Gastrocnemius medialis (tissue), 4 donors: ENCODE measurements at regions not wholly inside any gene's neighbourhood (a gene's known extent, or its start where the extent isn't known, plus 50 kb on each side); places are given as distances from the start of the nearest gene placed in this dataset.

Source experiments
- ATAC-seq, 2 donors: fragments of 150-250 bp; one replicate each; pipeline ENCODE4 v1.9.1; 2016
- DNase-seq, 2 donors: peaks; one replicate each; pipeline ENCODE4 v3.0.0-alpha.2; 2019
- H3K27ac ChIP-seq, 4 donors: fragments of 200-600 bp; sonication (generic); 1 replicate in 1 of 4; 2 replicates in 3 of 4; pipeline ENCODE4 v1.5.1; 2016 to 2018; ENCODE audit warnings: mild to moderate bottlenecking in 2 of 4, moderate library complexity in 1 of 4
- H3K27me3 ChIP-seq, 3 donors: fragments of 200-600 bp; sonication (generic) in 2 of 3; 1 replicate in 1 of 3; 2 replicates in 2 of 3; pipeline versions ENCODE4 v1.5.1 to v1.6.0; 2016 to 2019; ENCODE audit warnings: mild to moderate bottlenecking in 1 of 3, moderate library complexity in 1 of 3
- H3K36me3 ChIP-seq, 2 donors: fragments of 200-600 bp; sonication (generic) in 1 of 2; one replicate each; pipeline ENCODE4 v1.5.1; 2017 to 2018
- H3K4me1 ChIP-seq, 2 donors: fragments of 200-600 bp; sonication (generic) in 1 of 2; one replicate each; pipeline ENCODE4 v1.5.1; 2016 to 2017; ENCODE audit warnings: mild to moderate bottlenecking in 2 of 2
- H3K4me3 ChIP-seq, 4 donors: fragments of 200-600 bp; sonication (generic) in 3 of 4; 1 replicate in 1 of 4; 2 replicates in 3 of 4; pipeline ENCODE4 v1.5.1; 2016 to 2019; ENCODE audit warnings: mild to moderate bottlenecking in 2 of 4
- H3K9me3 ChIP-seq, 3 donors: fragments of 200-600 bp; sonication (generic) in 2 of 3; 1 replicate in 1 of 3; 2 replicates in 2 of 3; pipeline ENCODE4 v1.5.1; 2016 to 2019
- CTCF ChIP-seq, 5 experiments: fragments of 450-650 bp in 3 of 5; fragments of 200-600 bp in 2 of 5; sonication (generic) in 2 of 5; IDR thresholded peaks in 4 of 5; conservative IDR thresholded peaks in 1 of 5; 1 replicate in 4 of 5; 2 replicates in 1 of 5; pipeline ENCODE4 v1.5.1; 2016 to 2019; ENCODE audit warnings: antibody characterized with exemption in 5 of 5, mild to moderate bottlenecking in 3 of 5, moderate library complexity in 3 of 5
- POLR2A ChIP-seq, 2 donors: fragments of 450-650 bp; IDR thresholded peaks; one replicate each; pipeline ENCODE4 v1.6.1; 2017; ENCODE audit warnings: antibody characterized with exemption in 2 of 2, mild to moderate bottlenecking in 2 of 2, moderate library complexity in 2 of 2
- in situ Hi-C, 4 donors: fragments of 200-750 bp; cut with MboI; loops; one replicate each; pipeline versions ENCODE4 v1.15.0 to v1.8.0; 2017; ENCODE audit warnings: low sequenced_read_pairs in 4 of 4
- intact Hi-C: fragments of 100-400 bp; cut with DNase I; formaldehyde crosslinking; loops from one replicate; pipeline ENCODE4 v1.15.1; 2023; ENCODE audit warnings: low total_unique reads

GRCh38 chr22:48240935-48241230, 1478.4 kb downstream of the TBC1D22A start:
- no peak for ATAC-seq
- no peak for DNase-seq
- no peaks in the 10 kb centered on the region for H3K4me1 ChIP-seq
- TF ChIP-seq POLR2A (IDR thresholded peaks at IDR 0.05) (no peak), CTCF (IDR thresholded peaks at IDR 0.05 in 4 of 5, conservative IDR thresholded peaks at IDR 0.05 in 1 of 5) (no peak)
- intact Hi-C loops = no loop called here
- no peak overlapping the region for H3K4me3 ChIP-seq
- no peaks in the 10 kb centered on the region for H3K27me3 ChIP-seq
- no peak overlapping the region for H3K27ac ChIP-seq
- no peaks in the 10 kb centered on the region for H3K9me3 ChIP-seq
- H3K36me3 ChIP-seq = no peaks in the 10 kb centered on the region
- in situ Hi-C loops = no loop called here

- in situ Hi-C loops (no loop called here), intact Hi-C loops (no loop called here)
- TF ChIP-seq POLR2A (IDR thresholded peaks at IDR 0.05) = no peak
- TF ChIP-seq CTCF (IDR thresholded peaks at IDR 0.05 in 4 of 5, conservative IDR thresholded peaks at IDR 0.05 in 1 of 5) = no peak
- H3K27ac ChIP-seq = no peak overlapping the region
- no peaks in the 10 kb centered on the region for H3K36me3 ChIP-seq
- no peak for ATAC-seq
- H3K4me1 ChIP-seq = no peaks in the 10 kb centered on the region
- no peaks in the 10 kb centered on the region for H3K9me3 ChIP-seq
- no peak for DNase-seq
- no peaks in the 10 kb centered on the region for H3K27me3 ChIP-seq
- H3K4me3 ChIP-seq = no peak overlapping the region
Observed at GRCh38 chr22:48240148-48240934, 1477.9 kb downstream of the TBC1D22A start.

- Histone ChIP-seq H3K4me3 (no peak overlapping the region), H3K9me3 (no peaks in the 10 kb centered on the region), H3K4me1 (no peaks in the 10 kb centered on the region), H3K36me3 (no peaks in the 10 kb centered on the region), H3K27ac (no peak overlapping the region), H3K27me3 (no peaks in the 10 kb centered on the region)
- DNase-seq (no peak), ATAC-seq (no peak)
- intact Hi-C loops (no loop called here), in situ Hi-C loops (no loop called here)
- TF ChIP-seq CTCF (IDR thresholded peaks at IDR 0.05 in 4 of 5, conservative IDR thresholded peaks at IDR 0.05 in 1 of 5) = no peak
- TF ChIP-seq POLR2A (IDR thresholded peaks at IDR 0.05) = no peak
Observed at GRCh38 chr22:48239461-48240147, 1477.2 kb downstream of the TBC1D22A start.

GRCh38 chr22:48238966-48239365, 1476.5 kb downstream of the TBC1D22A start:
- no peak for TF ChIP-seq CTCF (IDR thresholded peaks at IDR 0.05 in 4 of 5, conservative IDR thresholded peaks at IDR 0.05 in 1 of 5)
- no peak for TF ChIP-seq POLR2A (IDR thresholded peaks at IDR 0.05)
- Histone ChIP-seq H3K27ac (no peak overlapping the region), H3K36me3 (no peaks in the 10 kb centered on the region), H3K9me3 (no peaks in the 10 kb centered on the region), H3K4me3 (no peak overlapping the region), H3K27me3 (no peaks in the 10 kb centered on the region), H3K4me1 (no peaks in the 10 kb centered on the region)
- DNase-seq (no peak), ATAC-seq (no peak)
- in situ Hi-C loops = no loop called here
- intact Hi-C loops = no loop called here
